Forelimb muscle (tissue), 1 donor: ENCODE measurements at regions not wholly inside any gene's neighbourhood (a gene's known extent, or its start where the extent isn't known, plus 50 kb on each side); places are given as distances from the start of the nearest gene placed in this dataset.

ENCODE experiments used
- DNase-seq: peaks from one replicate; pipeline ENCODE4 v3.0.0-alpha.2; 2013; ENCODE audit warnings: low read depth

- no peak for DNase-seq
Observed at GRCh38 chr5:175109058-175109755, 334.8 kb downstream of the DRD1 start.

GRCh38 chr5:175107865-175108264 lies 336.1 kb downstream of the DRD1 start:
- no peak for DNase-seq

- no peak for DNase-seq
Observed at GRCh38 chr5:175107028-175107588, 336.9 kb downstream of the DRD1 start.

GRCh38 chr5:175104677-175105076 lies 339.3 kb downstream of the DRD1 start:
- no peak for DNase-seq

- DNase-seq, result no peak
Observed at GRCh38 chr5:175103746-175104145, 340.2 kb downstream of the DRD1 start.

- no peak for DNase-seq
Observed at GRCh38 chr5:175102717-175103116, 341.3 kb downstream of the DRD1 start.

- no peak for DNase-seq
Observed at GRCh38 chr5:175098301-175098700, 345.7 kb downstream of the DRD1 start.

GRCh38 chr5:175096469-175097165 lies 347.4 kb downstream of the DRD1 start:
- no peak for DNase-seq

GRCh38 chr5:175094461-175094860 lies 349.5 kb downstream of the DRD1 start:
- no peak for DNase-seq

- no peak for DNase-seq
Observed at GRCh38 chr5:175092691-175093090, 351.3 kb downstream of the DRD1 start.

- no peak for DNase-seq
Observed at GRCh38 chr5:175088963-175089362, 355.0 kb downstream of the DRD1 start.

- DNase-seq, result no peak
Observed at GRCh38 chr5:175082866-175083590, 358.6 kb downstream of the MSX2 start.

- DNase-seq, result no peak
Observed at GRCh38 chr5:175082346-175082745, 358.0 kb downstream of the MSX2 start.

- no peak for DNase-seq
Observed at GRCh38 chr5:175079707-175080106, 355.3 kb downstream of the MSX2 start.

- no peak for DNase-seq
Observed at GRCh38 chr5:175070283-175070682, 345.9 kb downstream of the MSX2 start.

- no peak for DNase-seq
Observed at GRCh38 chr5:175060257-175060656, 335.9 kb downstream of the MSX2 start.

GRCh38 chr5:175059687-175060211 lies 335.4 kb downstream of the MSX2 start:
- DNase-seq, result peak; percentile 26

- no peak for DNase-seq
Observed at GRCh38 chr5:175056831-175057230, 332.4 kb downstream of the MSX2 start.

GRCh38 chr5:175054243-175054642 lies 329.9 kb downstream of the MSX2 start:
- no peak for DNase-seq

- DNase-seq, result no peak
Observed at GRCh38 chr5:175052351-175052750, 328.0 kb downstream of the MSX2 start.

- no peak for DNase-seq
Observed at GRCh38 chr5:175047048-175047447, 322.7 kb downstream of the MSX2 start.

- DNase-seq, result no peak
Observed at GRCh38 chr5:175045820-175046219, 321.4 kb downstream of the MSX2 start.
